Neural crest cell (in vitro differentiated cells): ENCODE measurements at regions not wholly inside any gene's neighbourhood (a gene's known extent, or its start where the extent isn't known, plus 50 kb on each side); places are given as distances from the start of the nearest gene placed in this dataset.

Source experiments
- DNase-seq: peaks from one replicate; pipeline ENCODE4 v3.0.0; 2021; ENCODE audit warnings: low read depth, mixed read lengths, low spot score
- H3K27ac Mint-ChIP-seq: one replicate; pipeline ENCODE4 v1.8.0; 2021; ENCODE audit warnings: mild to moderate bottlenecking, mixed read lengths; ENCODE audit not compliant: unreplicated experiment
- H3K27me3 Mint-ChIP-seq: 2 replicates; pipeline ENCODE4 v1.8.0; 2021; ENCODE audit warnings: low read depth, mild to moderate bottlenecking, mixed read lengths
- H3K36me3 Mint-ChIP-seq: 2 replicates; pipeline ENCODE4 v1.8.0; 2021; ENCODE audit warnings: low read depth, mild to moderate bottlenecking, mixed read lengths
- H3K4me1 Mint-ChIP-seq: 2 replicates; pipeline ENCODE4 v1.8.0; 2021; ENCODE audit warnings: mixed read lengths
- H3K4me3 Mint-ChIP-seq: one replicate; pipeline ENCODE4 v1.8.0; 2021; ENCODE audit warnings: mild to moderate bottlenecking, mixed read lengths
- H3K9me3 Mint-ChIP-seq: 2 replicates; pipeline ENCODE4 v1.8.0; 2021; ENCODE audit warnings: mixed read lengths
- TF ChIP-seq, protein P1 (sequence below): fragments of 200-600 bp; sonication (generic); conservative IDR thresholded peaks from 2 replicates; pipeline ENCODE4 v1.5.0; 2021; ENCODE audit warnings: antibody characterized with exemption, mild to moderate bottlenecking

DNA sequence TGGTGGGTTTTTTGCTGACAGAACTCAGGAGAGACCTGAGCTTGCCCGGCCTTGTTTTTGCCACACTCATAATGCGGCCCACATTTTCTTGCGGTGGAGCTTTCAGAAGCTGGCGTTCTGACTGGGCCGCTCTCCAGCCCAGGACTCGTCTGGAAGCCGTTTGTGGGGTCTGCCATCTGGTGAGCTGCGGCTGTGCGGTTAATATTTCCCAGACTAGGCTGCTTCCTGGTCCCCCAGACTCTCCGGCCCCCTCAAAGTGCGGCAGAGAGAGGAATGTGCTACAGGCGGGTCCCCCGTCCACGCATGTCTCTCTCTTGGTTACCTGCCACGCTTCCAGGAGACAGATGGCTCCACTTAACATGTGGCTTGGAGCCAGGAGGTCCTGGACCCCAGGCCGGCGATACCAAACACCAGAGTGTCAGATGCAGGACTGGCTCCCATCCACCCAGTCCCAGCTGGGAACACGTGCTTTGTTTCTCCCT, 128.9 kb upstream of the PMEPA1 start:
- DNase-seq = no peak
- H3K4me1 Mint-ChIP-seq = no peaks in the 10 kb centered on the region
- H3K27me3 Mint-ChIP-seq = peaks cover 12% of the 10 kb centered on the region
- H3K4me3 Mint-ChIP-seq = no peak overlapping the region
- no peaks in the 10 kb centered on the region for H3K9me3 Mint-ChIP-seq
- TF ChIP-seq, protein P1, sequence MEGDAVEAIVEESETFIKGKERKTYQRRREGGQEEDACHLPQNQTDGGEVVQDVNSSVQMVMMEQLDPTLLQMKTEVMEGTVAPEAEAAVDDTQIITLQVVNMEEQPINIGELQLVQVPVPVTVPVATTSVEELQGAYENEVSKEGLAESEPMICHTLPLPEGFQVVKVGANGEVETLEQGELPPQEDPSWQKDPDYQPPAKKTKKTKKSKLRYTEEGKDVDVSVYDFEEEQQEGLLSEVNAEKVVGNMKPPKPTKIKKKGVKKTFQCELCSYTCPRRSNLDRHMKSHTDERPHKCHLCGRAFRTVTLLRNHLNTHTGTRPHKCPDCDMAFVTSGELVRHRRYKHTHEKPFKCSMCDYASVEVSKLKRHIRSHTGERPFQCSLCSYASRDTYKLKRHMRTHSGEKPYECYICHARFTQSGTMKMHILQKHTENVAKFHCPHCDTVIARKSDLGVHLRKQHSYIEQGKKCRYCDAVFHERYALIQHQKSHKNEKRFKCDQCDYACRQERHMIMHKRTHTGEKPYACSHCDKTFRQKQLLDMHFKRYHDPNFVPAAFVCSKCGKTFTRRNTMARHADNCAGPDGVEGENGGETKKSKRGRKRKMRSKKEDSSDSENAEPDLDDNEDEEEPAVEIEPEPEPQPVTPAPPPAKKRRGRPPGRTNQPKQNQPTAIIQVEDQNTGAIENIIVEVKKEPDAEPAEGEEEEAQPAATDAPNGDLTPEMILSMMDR = no peak
- no peaks in the 10 kb centered on the region for H3K36me3 Mint-ChIP-seq
- no peak overlapping the region for H3K27ac Mint-ChIP-seq

GRCh38 chr20:57837208-57838035, 127.6 kb upstream of the PMEPA1 start:
- no peak for DNase-seq
- Mint-ChIP-seq H3K36me3 (no peaks in the 10 kb centered on the region), H3K27me3 (peaks cover 12% of the 10 kb centered on the region), H3K4me3 (no peak overlapping the region), H3K4me1 (no peaks in the 10 kb centered on the region), H3K9me3 (no peaks in the 10 kb centered on the region), H3K27ac (no peak overlapping the region)
- TF ChIP-seq, protein P1 = no peak

DNA sequence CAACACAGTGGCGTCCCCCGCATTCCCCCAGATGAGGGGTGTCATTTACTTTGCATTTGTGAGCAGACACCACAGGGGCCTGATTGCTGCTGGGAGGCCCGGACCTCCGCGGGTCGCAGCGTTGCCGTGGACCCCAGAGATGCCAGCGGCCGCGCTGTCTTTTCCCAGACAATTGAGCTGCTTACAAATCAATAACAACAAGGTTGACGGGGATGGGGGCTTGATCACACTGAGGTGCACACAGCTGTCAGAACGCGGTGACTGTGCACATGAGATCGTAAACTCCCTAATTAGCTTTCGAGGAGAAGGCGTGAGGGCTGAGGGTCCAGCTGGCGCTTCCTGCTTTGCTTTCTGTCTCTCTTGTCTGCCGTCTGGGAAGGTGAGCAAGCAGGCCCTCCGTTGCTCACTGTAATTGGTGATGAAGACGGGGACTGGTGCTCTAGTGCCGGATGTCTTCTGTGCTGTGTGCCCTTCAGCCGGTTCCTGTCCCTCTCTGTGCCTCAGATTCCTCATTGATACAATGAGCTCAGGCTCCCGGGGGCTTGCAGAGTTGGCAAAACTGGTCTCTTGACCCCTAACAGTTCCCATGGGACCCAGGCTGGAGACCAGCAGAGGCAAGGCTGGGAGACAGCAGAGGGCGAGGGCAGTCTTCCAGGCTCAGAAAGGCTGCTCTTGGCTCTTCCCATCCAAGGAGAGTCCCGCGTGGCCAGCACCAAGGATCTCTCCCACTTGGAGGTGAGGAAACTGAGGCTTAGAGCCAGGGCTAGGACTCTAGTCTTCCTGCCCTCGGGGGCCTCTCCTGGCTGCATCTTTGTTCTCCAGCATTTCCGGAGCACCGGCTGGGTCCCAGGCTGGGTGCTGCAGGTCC, 126.0 kb upstream of the PMEPA1 start:
- Mint-ChIP-seq H3K36me3 (no peaks in the 10 kb centered on the region), H3K27me3 (peaks cover 12% of the 10 kb centered on the region), H3K4me1 (no peaks in the 10 kb centered on the region), H3K4me3 (no peak overlapping the region), H3K9me3 (no peaks in the 10 kb centered on the region), H3K27ac (peak overlapping the region; percentile 78)
- TF ChIP-seq, protein P1 = no peak
- no peak for DNase-seq

DNA sequence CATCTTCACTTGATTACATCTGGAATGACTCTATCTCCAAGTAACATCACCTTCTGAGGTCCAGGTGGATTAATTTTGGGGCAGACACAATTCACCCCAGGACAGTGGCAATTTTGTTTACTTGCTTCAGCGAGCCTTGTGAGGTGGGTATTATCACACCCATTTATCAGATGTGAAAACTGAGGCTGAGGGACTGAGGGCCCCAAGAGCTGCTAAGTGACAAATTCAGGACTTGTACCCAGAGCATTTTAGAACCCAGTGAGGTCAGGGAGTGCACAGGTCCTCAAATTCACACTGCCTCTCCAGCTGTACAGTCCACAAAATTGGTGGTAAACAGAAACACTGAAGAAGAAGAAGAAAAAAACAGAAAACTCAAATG, 125.2 kb upstream of the PMEPA1 start:
- Mint-ChIP-seq H3K4me3 (no peak overlapping the region), H3K27ac (no peak overlapping the region), H3K9me3 (no peaks in the 10 kb centered on the region), H3K4me1 (no peaks in the 10 kb centered on the region), H3K36me3 (no peaks in the 10 kb centered on the region), H3K27me3 (peaks cover 12% of the 10 kb centered on the region)
- DNase-seq = no peak
- TF ChIP-seq, protein P1 = no peak

DNA sequence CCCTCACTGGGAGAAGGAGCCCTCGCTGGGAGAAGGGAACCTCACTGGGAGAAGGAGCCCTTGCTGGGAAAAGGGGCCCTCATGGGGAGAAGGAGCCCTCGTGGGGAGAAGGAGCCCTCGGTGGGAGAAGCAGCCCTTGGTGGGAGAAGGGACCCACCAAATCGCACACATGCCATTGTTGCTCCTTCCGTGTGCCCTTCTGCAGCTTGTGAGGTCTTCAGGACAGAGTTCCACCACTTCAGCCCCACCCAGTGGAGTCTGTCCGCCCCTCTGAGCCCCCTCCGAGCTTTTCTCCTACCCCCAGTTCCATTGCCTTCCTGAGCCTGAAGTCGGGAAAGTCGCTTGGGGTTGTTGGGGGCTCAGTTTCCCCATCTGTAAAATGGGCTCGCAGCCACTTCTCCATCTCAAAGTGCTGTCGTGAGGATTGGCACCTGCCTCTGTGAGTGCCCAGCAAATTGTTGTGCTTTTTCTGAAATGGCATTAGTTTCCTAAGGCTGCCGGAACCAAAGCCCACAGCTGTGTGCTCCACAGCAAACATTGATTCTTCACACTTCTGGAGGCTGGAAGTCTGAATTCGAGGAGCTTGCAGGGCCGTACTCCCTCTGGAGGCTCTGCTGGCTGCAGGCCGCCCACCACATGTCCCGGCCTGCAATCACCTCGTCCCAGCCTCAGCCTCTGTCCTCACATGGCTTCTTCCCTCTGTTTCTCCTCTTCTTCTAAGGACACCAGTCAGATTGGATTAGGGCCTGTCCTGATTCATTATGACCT, 124.7 kb upstream of the PMEPA1 start:
- H3K27me3 Mint-ChIP-seq = peaks cover 12% of the 10 kb centered on the region
- TF ChIP-seq, protein P1 = no peak

More for the DNA sequence above, 124.7 kb upstream of the PMEPA1 start:
- Mint-ChIP-seq H3K9me3 (no peaks in the 10 kb centered on the region), H3K4me3 (no peak overlapping the region), H3K36me3 (no peaks in the 10 kb centered on the region), H3K4me1 (no peaks in the 10 kb centered on the region), H3K27ac (no peak overlapping the region)
- DNase-seq = no peak
